ENCODE measurements at regions not wholly inside any gene's neighbourhood (a gene's known extent, or its start where the extent isn't known, plus 50 kb on each side); places are given as distances from the start of the nearest gene placed in this dataset.
"Not testable (repeated sequence)": the region's sequence is repeated elsewhere in the genome, so short reads cannot be mapped to it uniquely, and the experiment has no call there.

GRCh38 chr14:34381304-34381703 is 80.7 kb downstream of the SPTSSA start:
- not testable (repeated sequence) for DNase-seq

GRCh38 chr14:34380471-34380845 is 81.6 kb downstream of the SPTSSA start:
- no peak for DNase-seq

GRCh38 chr14:34379816-34380470 is 82.1 kb downstream of the SPTSSA start:
- no peak for DNase-seq

GRCh38 chr14:34376649-34377267 is 85.3 kb downstream of the SPTSSA start:
- DNase-seq, result no peak

- no peak for DNase-seq
These were observed 86.9 kb downstream of the SPTSSA start for GRCh38 chr14:34374998-34375740.

- no peak for DNase-seq
These were observed 88.8 kb downstream of the SPTSSA start for GRCh38 chr14:34373191-34373590.

- DNase-seq, result no peak
These were observed 89.3 kb downstream of the SPTSSA start for GRCh38 chr14:34372786-34373185.

- DNase-seq, result no peak
These were observed 92.4 kb downstream of the SPTSSA start for GRCh38 chr14:34369648-34370030.

GRCh38 chr14:34368971-34369647 is 92.9 kb downstream of the SPTSSA start:
- no peak for DNase-seq

GRCh38 chr14:34368115-34368970 is 93.7 kb downstream of the SPTSSA start:
- no peak for DNase-seq

- DNase-seq, result no peak
These were observed 96.6 kb downstream of the SPTSSA start for GRCh38 chr14:34365309-34365915.

- DNase-seq, result no peak
These were observed 97.8 kb downstream of the SPTSSA start for GRCh38 chr14:34364201-34364600.

GRCh38 chr14:34363733-34364134 is 98.3 kb downstream of the SPTSSA start:
- DNase-seq, result no peak

GRCh38 chr14:34362641-34363251 is 99.3 kb downstream of the SPTSSA start:
- no peak for DNase-seq

GRCh38 chr14:34361504-34362011 is 100.5 kb downstream of the SPTSSA start:
- DNase-seq, result no peak

- DNase-seq, result no peak
These were observed 102.5 kb downstream of the SPTSSA start for GRCh38 chr14:34359420-34360117.

GRCh38 chr14:34356264-34356654 is 105.8 kb downstream of the SPTSSA start:
- peak; percentile 19 for DNase-seq

GRCh38 chr14:34355584-34356263 is 106.3 kb downstream of the SPTSSA start:
- DNase-seq, result peak; percentile 85

- DNase-seq, result no peak
These were observed 107.5 kb downstream of the SPTSSA start for GRCh38 chr14:34354556-34354955.

GRCh38 chr14:34350903-34351302 is 111.1 kb downstream of the SPTSSA start:
- no peak for DNase-seq

Measured in NCI-H2171 (cell line).